Peyer's patch (tissue), 4 donors: ENCODE measurements at regions not wholly inside any gene's neighbourhood (a gene's known extent, or its start where the extent isn't known, plus 50 kb on each side); places are given as distances from the start of the nearest gene placed in this dataset.

Experiments used
- DNase-seq, 3 donors: peaks; one replicate each; pipeline ENCODE4 v3.0.0-alpha.2; 2017 to 2019
- H3K27ac ChIP-seq, 4 donors: fragments of 200-600 bp; sonication (generic); one replicate each; pipeline ENCODE4 v1.5.1; 2016 to 2019
- H3K27me3 ChIP-seq, 2 donors: fragments of 200-600 bp; sonication (generic); one replicate each; pipeline ENCODE4 v1.5.1; 2019
- H3K36me3 ChIP-seq, 3 donors: fragments of 200-600 bp; sonication (generic); one replicate each; pipeline ENCODE4 v1.5.1; 2016 to 2019
- H3K4me1 ChIP-seq, 4 donors: fragments of 200-600 bp; sonication (generic); one replicate each; pipeline ENCODE4 v1.5.1; 2016 to 2019
- H3K4me3 ChIP-seq, 4 donors: fragments of 200-600 bp; sonication (generic); 1 replicate in 3 of 4; 2 replicates in 1 of 4; pipeline ENCODE4 v1.5.1; 2016 to 2019; ENCODE audit warnings: mild to moderate bottlenecking in 1 of 4
- H3K9me3 ChIP-seq, 4 donors: fragments of 200-600 bp; sonication (generic); one replicate each; pipeline ENCODE4 v1.5.1; 2016 to 2019; ENCODE audit warnings: mild to moderate bottlenecking in 1 of 4
- CTCF ChIP-seq, 6 experiments: fragments of 450-650 bp in 4 of 6; fragments of 200-600 bp in 2 of 6; sonication (generic) in 1 of 6; IDR thresholded peaks; one replicate each; pipeline ENCODE4 v1.5.1; 2017 to 2019; ENCODE audit warnings: antibody characterized with exemption in 6 of 6, mild to moderate bottlenecking in 3 of 6, moderate library complexity in 1 of 6
- POLR2A ChIP-seq, 2 donors: fragments of 450-650 bp; IDR thresholded peaks; one replicate each; pipeline ENCODE4 v1.5.1; 2017; ENCODE audit warnings: antibody characterized with exemption in 2 of 2, mild to moderate bottlenecking in 2 of 2, moderate library complexity in 2 of 2

GRCh38 chr10:57830877-57831560 is 436.7 kb downstream of the IPMK start:
- Histone ChIP-seq H3K27ac (no peak overlapping the region), H3K4me3 (no peak overlapping the region), H3K36me3 (no peaks in the 10 kb centered on the region), H3K27me3 (no peaks in the 10 kb centered on the region), H3K4me1 (no peaks in the 10 kb centered on the region), H3K9me3 (no peaks in the 10 kb centered on the region)
- TF ChIP-seq CTCF (IDR thresholded peaks at IDR 0.05) (no peak), POLR2A (IDR thresholded peaks at IDR 0.05) (no peak)
- DNase-seq, result no peak

- no peak overlapping the region for H3K4me3 ChIP-seq
- no peak for DNase-seq
- no peak overlapping the region for H3K27ac ChIP-seq
- no peaks in the 10 kb centered on the region for H3K27me3 ChIP-seq
- TF ChIP-seq POLR2A (IDR thresholded peaks at IDR 0.05), result no peak
- no peak for TF ChIP-seq CTCF (IDR thresholded peaks at IDR 0.05)
- no peaks in the 10 kb centered on the region for H3K9me3 ChIP-seq
- no peaks in the 10 kb centered on the region for H3K4me1 ChIP-seq
- no peaks in the 10 kb centered on the region for H3K36me3 ChIP-seq
Observed at GRCh38 chr10:57825015-57825414, 442.7 kb downstream of the IPMK start.

- no peak overlapping the region for H3K27ac ChIP-seq
- no peak for DNase-seq
- H3K36me3 ChIP-seq, result no peaks in the 10 kb centered on the region
- H3K9me3 ChIP-seq, result no peaks in the 10 kb centered on the region
- no peaks in the 10 kb centered on the region for H3K4me1 ChIP-seq
- H3K27me3 ChIP-seq, result no peaks in the 10 kb centered on the region
- no peak overlapping the region for H3K4me3 ChIP-seq
- TF ChIP-seq POLR2A (IDR thresholded peaks at IDR 0.05), result no peak
- TF ChIP-seq CTCF (IDR thresholded peaks at IDR 0.05), result no peak
Observed at GRCh38 chr10:57823398-57823797, 444.3 kb downstream of the IPMK start.

GRCh38 chr10:57822965-57823364 is 444.7 kb downstream of the IPMK start:
- H3K36me3 ChIP-seq, result no peaks in the 10 kb centered on the region
- H3K9me3 ChIP-seq, result no peaks in the 10 kb centered on the region
- no peak overlapping the region for H3K27ac ChIP-seq
- TF ChIP-seq CTCF (IDR thresholded peaks at IDR 0.05) (no peak), POLR2A (IDR thresholded peaks at IDR 0.05) (no peak)
- H3K4me1 ChIP-seq, result no peaks in the 10 kb centered on the region
- no peaks in the 10 kb centered on the region for H3K27me3 ChIP-seq
- H3K4me3 ChIP-seq, result no peak overlapping the region
- DNase-seq, result no peak

- no peak for DNase-seq
- H3K36me3 ChIP-seq, result no peaks in the 10 kb centered on the region
- TF ChIP-seq CTCF (IDR thresholded peaks at IDR 0.05) (no peak), POLR2A (IDR thresholded peaks at IDR 0.05) (no peak)
- no peak overlapping the region for H3K27ac ChIP-seq
- no peak overlapping the region for H3K4me3 ChIP-seq
- no peaks in the 10 kb centered on the region for H3K9me3 ChIP-seq
- H3K4me1 ChIP-seq, result no peaks in the 10 kb centered on the region
- no peaks in the 10 kb centered on the region for H3K27me3 ChIP-seq
Observed at GRCh38 chr10:57818522-57818921, 449.2 kb downstream of the IPMK start.

GRCh38 chr10:57817741-57818140 is 450.0 kb downstream of the IPMK start:
- no peaks in the 10 kb centered on the region for H3K27me3 ChIP-seq
- TF ChIP-seq CTCF (IDR thresholded peaks at IDR 0.05) (no peak), POLR2A (IDR thresholded peaks at IDR 0.05) (no peak)
- H3K4me1 ChIP-seq, result no peaks in the 10 kb centered on the region
- H3K27ac ChIP-seq, result no peak overlapping the region
- no peak overlapping the region for H3K4me3 ChIP-seq
- H3K36me3 ChIP-seq, result no peaks in the 10 kb centered on the region
- DNase-seq, result no peak
- no peaks in the 10 kb centered on the region for H3K9me3 ChIP-seq
